Gastroesophageal sphincter (tissue), 4 donors: ENCODE measurements at regions not wholly inside any gene's neighbourhood (a gene's known extent, or its start where the extent isn't known, plus 50 kb on each side); places are given as distances from the start of the nearest gene placed in this dataset.

Experiments used
- ATAC-seq: fragments of 150-250 bp; one replicate; pipeline ENCODE4 v1.9.1; 2016; ENCODE audit warnings: mild to moderate bottlenecking, moderate library complexity
- H3K27ac ChIP-seq, 4 donors: fragments of 200-600 bp; sonication (generic) in 3 of 4; 1 replicate in 3 of 4; 2 replicates in 1 of 4; pipeline ENCODE4 v1.5.1; 2016 to 2019
- H3K27me3 ChIP-seq: fragments of 200-600 bp; sonication (generic); one replicate; pipeline ENCODE4 v1.5.1; 2019
- H3K36me3 ChIP-seq, 2 donors: fragments of 200-600 bp; sonication (generic); one replicate each; pipeline ENCODE4 v1.5.1; 2019; ENCODE audit warnings: control low read depth in 1 of 2
- H3K4me1 ChIP-seq, 3 donors: fragments of 200-600 bp; sonication (generic); 1 replicate in 2 of 3; 2 replicates in 1 of 3; pipeline ENCODE4 v1.5.1; 2016 to 2019; ENCODE audit warnings: control low read depth in 2 of 3
- H3K4me3 ChIP-seq, 2 donors: fragments of 200-600 bp; sonication (generic); one replicate each; pipeline ENCODE4 v1.5.1; 2019; ENCODE audit warnings: mild to moderate bottlenecking in 1 of 2, moderate library complexity in 1 of 2
- H3K9me3 ChIP-seq, 3 donors: fragments of 200-600 bp; sonication (generic); one replicate each; pipeline ENCODE4 v1.5.1; 2017 to 2019; ENCODE audit warnings: control low read depth in 2 of 3
- CTCF ChIP-seq, 4 experiments: fragments of 200-600 bp in 2 of 4; fragments of 450-650 bp in 2 of 4; sonication (generic) in 1 of 4; IDR thresholded peaks; one replicate each; pipeline ENCODE4 v1.5.1; 2017 to 2019; ENCODE audit warnings: antibody characterized with exemption in 4 of 4, mild to moderate bottlenecking in 2 of 4, moderate library complexity in 2 of 4
- EP300 ChIP-seq: sonication (generic); formaldehyde crosslinking; IDR thresholded peaks from one replicate; pipeline ENCODE4 v1.6.1; 2017; ENCODE audit warnings: antibody characterized with exemption, mild to moderate bottlenecking
- POLR2A ChIP-seq, 2 donors: fragments of 450-650 bp; IDR thresholded peaks; one replicate each; pipeline ENCODE4 v1.6.1; 2017; ENCODE audit warnings: antibody characterized with exemption in 2 of 2, mild to moderate bottlenecking in 2 of 2, moderate library complexity in 1 of 2
- POLR2AphosphoS5 ChIP-seq: sonication (generic); formaldehyde crosslinking; IDR thresholded peaks from one replicate; pipeline ENCODE4 v1.6.1; 2017; ENCODE audit warnings: antibody characterized with exemption
- WGBS, 2 donors: methylation state at CpG; one replicate each; pipeline ENCODE4 v1.1.5; 2018; ENCODE audit warnings: low coverage in 1 of 2; 5-methylcytosine and 5-hydroxymethylcytosine counted together

- no peaks in the 10 kb centered on the region for H3K27me3 ChIP-seq
- H3K4me3 ChIP-seq = no peak overlapping the region
- no peaks in the 10 kb centered on the region for H3K36me3 ChIP-seq
- 82 to 83% methylated on average over 3 to 4 of the region's 5 CpGs for WGBS, 2 donors
- no peak overlapping the region for H3K27ac ChIP-seq
- H3K9me3 ChIP-seq = no peaks in the 10 kb centered on the region
- no peak for TF ChIP-seq EP300
- TF ChIP-seq POLR2A (IDR thresholded peaks at IDR 0.05) = no peak
- TF ChIP-seq CTCF (IDR thresholded peaks at IDR 0.05) = no peak
- no peak for TF ChIP-seq POLR2AphosphoS5
- no peak for ATAC-seq
- H3K4me1 ChIP-seq = peaks cover 0 to 7% (median 0%) of the 10 kb centered on the region in 3 donors
These were observed 195.0 kb upstream of the GATB start for GRCh38 chr4:151955721-151956380.

DNA sequence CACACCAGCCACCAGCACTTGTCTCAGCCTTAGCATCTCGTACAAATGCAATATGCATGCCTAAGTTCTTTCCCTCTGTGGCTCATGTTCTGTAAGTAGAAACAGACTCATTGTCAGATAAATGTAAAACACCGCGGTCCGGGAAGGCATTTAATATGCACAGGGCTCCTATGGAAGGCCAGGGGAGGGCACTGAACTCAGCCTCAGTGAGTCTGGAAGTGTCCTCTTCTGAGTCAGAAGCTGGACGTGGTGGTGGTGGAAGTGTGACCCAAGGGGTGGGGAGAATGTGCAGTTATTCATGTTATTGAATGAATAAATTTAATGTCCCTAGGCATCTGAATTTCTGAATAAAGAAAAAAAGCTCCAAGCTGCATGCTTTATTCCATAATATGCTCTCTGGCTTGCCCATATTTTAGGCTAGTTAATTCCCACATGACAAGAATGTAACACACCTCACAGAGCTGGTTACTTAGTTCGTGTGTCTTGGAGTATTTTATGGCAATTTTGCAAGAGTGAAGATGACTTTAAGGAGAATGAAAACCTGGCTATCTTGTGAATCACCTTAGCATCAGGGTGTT is 193.1 kb upstream of the GATB start:
- ATAC-seq = no peak
- no peaks in the 10 kb centered on the region for H3K4me1 ChIP-seq
- H3K36me3 ChIP-seq = no peaks in the 10 kb centered on the region
- no peak overlapping the region for H3K27ac ChIP-seq
- 58 to 89% methylated on average over 4 to 5 of the region's 6 CpGs for WGBS, 2 donors
- H3K9me3 ChIP-seq = no peaks in the 10 kb centered on the region
- TF ChIP-seq CTCF (IDR thresholded peaks at IDR 0.05) (no peak), EP300 (no peak), POLR2A (IDR thresholded peaks at IDR 0.05) (no peak), POLR2AphosphoS5 (no peak)
- no peaks in the 10 kb centered on the region for H3K27me3 ChIP-seq
- no peak overlapping the region for H3K4me3 ChIP-seq

GRCh38 chr4:151953312-151953711 is 192.5 kb upstream of the GATB start:
- no peak overlapping the region for H3K4me3 ChIP-seq
- TF ChIP-seq POLR2A (IDR thresholded peaks at IDR 0.05) (no peak), POLR2AphosphoS5 (no peak), EP300 (no peak), CTCF (IDR thresholded peaks at IDR 0.05) (no peak)
- H3K27ac ChIP-seq = no peak overlapping the region
- H3K36me3 ChIP-seq = no peaks in the 10 kb centered on the region
- H3K9me3 ChIP-seq = no peaks in the 10 kb centered on the region
- WGBS, 2 donors = 100% methylated on average over 1 of the region's 1 CpG; no CpG with 5 or more reads in 1 of the 2 donors
- H3K27me3 ChIP-seq = no peaks in the 10 kb centered on the region
- H3K4me1 ChIP-seq = no peaks in the 10 kb centered on the region
- ATAC-seq = no peak

- ATAC-seq = no peak
- WGBS, 2 donors = 91 to 92% methylated on average over 1 to 6 of the region's 6 CpGs
These were observed 192.0 kb upstream of the GATB start for GRCh38 chr4:151952711-151953254.

GRCh38 chr4:151952137-151952536 is 191.3 kb upstream of the GATB start:
- Histone ChIP-seq H3K4me3 (no peak overlapping the region), H3K4me1 (no peaks in the 10 kb centered on the region), H3K36me3 (no peaks in the 10 kb centered on the region), H3K27me3 (no peaks in the 10 kb centered on the region), H3K9me3 (peaks cover 0 to 5% (median 0%) of the 10 kb centered on the region in 3 donors), H3K27ac (no peak overlapping the region)
- 67 to 71% methylated on average over 3 to 4 of the region's 4 CpGs for WGBS, 2 donors
- TF ChIP-seq POLR2AphosphoS5 (no peak), EP300 (no peak)
- ATAC-seq = no peak

More at GRCh38 chr4:151952711-151953254, 192.0 kb upstream of the GATB start:
- no peaks in the 10 kb centered on the region for H3K27me3 ChIP-seq
- no peak for TF ChIP-seq POLR2AphosphoS5
- no peak for TF ChIP-seq POLR2A (IDR thresholded peaks at IDR 0.05)
- no peak overlapping the region for H3K4me3 ChIP-seq
- H3K4me1 ChIP-seq = no peaks in the 10 kb centered on the region
- no peaks in the 10 kb centered on the region for H3K36me3 ChIP-seq
- no peak overlapping the region for H3K27ac ChIP-seq
- no peaks in the 10 kb centered on the region for H3K9me3 ChIP-seq

- Histone ChIP-seq H3K4me1 (no peaks in the 10 kb centered on the region), H3K27ac (no peak overlapping the region), H3K36me3 (no peaks in the 10 kb centered on the region), H3K9me3 (peaks cover 0 to 10% (median 0%) of the 10 kb centered on the region in 3 donors), H3K27me3 (no peaks in the 10 kb centered on the region), H3K4me3 (no peak overlapping the region)
- TF ChIP-seq POLR2A (IDR thresholded peaks at IDR 0.05) (no peak), EP300 (no peak), POLR2AphosphoS5 (no peak), CTCF (IDR thresholded peaks at IDR 0.05) (no peak)
- ATAC-seq = no peak
- 45 to 60% methylated on average over 1 to 4 of the region's 5 CpGs for WGBS, 2 donors
These were observed 190.9 kb upstream of the GATB start for GRCh38 chr4:151951671-151952050.
